Smooth muscle cell (in vitro differentiated cells): ENCODE measurements at regions not wholly inside any gene's neighbourhood (a gene's known extent, or its start where the extent isn't known, plus 50 kb on each side); places are given as distances from the start of the nearest gene placed in this dataset.

ENCODE experiments used
- DNase-seq: peaks from one replicate; lab custom pipeline; 2025; ENCODE audit not compliant: unreplicated experiment; lab: John Stamatoyannopoulos, UW
- H2AFZ ChIP-seq: fragments of 200-600 bp; sonication (generic); 2 replicates; pipeline ENCODE4 v1.6.0; 2016; ENCODE audit warnings: antibody characterized with exemption, low read depth, mild to moderate bottlenecking
- H3F3A ChIP-seq: fragments of 200-600 bp; sonication (generic); 2 replicates; pipeline ENCODE4 v1.6.0; 2017; ENCODE audit warnings: antibody characterized with exemption, low read depth
- H3K27ac ChIP-seq: fragments of 200-600 bp; sonication (generic); 2 replicates; pipeline ENCODE4 v1.5.1; 2016; ENCODE audit warnings: low read depth, mild to moderate bottlenecking
- H3K27me3 ChIP-seq: fragments of 200-600 bp; sonication (generic); 2 replicates; pipeline ENCODE4 v1.6.1; 2016; ENCODE audit warnings: low read depth, mild to moderate bottlenecking
- H3K36me3 ChIP-seq: fragments of 200-600 bp; sonication (generic); 2 replicates; pipeline ENCODE4 v1.5.1; 2016; ENCODE audit warnings: low read depth
- H3K4me1 ChIP-seq: fragments of 200-600 bp; sonication (generic); 2 replicates; pipeline ENCODE4 v1.5.1; 2016; ENCODE audit warnings: low read depth
- H3K4me2 ChIP-seq: fragments of 200-600 bp; sonication (generic); 2 replicates; pipeline ENCODE4 v1.6.0; 2016; ENCODE audit warnings: mild to moderate bottlenecking
- H3K4me3 ChIP-seq: fragments of 200-600 bp; sonication (generic); 2 replicates; pipeline ENCODE4 v1.5.1; 2016; ENCODE audit warnings: mild to moderate bottlenecking
- H3K79me2 ChIP-seq: fragments of 200-600 bp; sonication (generic); 2 replicates; pipeline ENCODE4 v1.6.0; 2016; ENCODE audit warnings: low read depth, mild to moderate bottlenecking
- H3K9ac ChIP-seq: fragments of 200-600 bp; sonication (generic); 2 replicates; pipeline ENCODE4 v1.6.0; 2016; ENCODE audit warnings: low read depth
- H3K9me3 ChIP-seq: fragments of 200-600 bp; sonication (generic); replicated peaks from 2 replicates; pipeline ENCODE4 v1.5.1; 2016; ENCODE audit warnings: low read depth
- H4K20me1 ChIP-seq: fragments of 200-600 bp; sonication (generic); 2 replicates; pipeline ENCODE4 v1.6.0; 2016; ENCODE audit warnings: low read depth
- WGBS: methylation state at CpG from one replicate; pipeline ENCODE4 v1.1.7; 2016; ENCODE audit warnings: low lambda C conversion rate; 5-methylcytosine and 5-hydroxymethylcytosine counted together
- TF ChIP-seq, protein P1 (sequence below): fragments of 200-600 bp; sonication (generic); IDR thresholded peaks from 2 replicates; pipeline ENCODE4 v1.5.1; 2017; ENCODE audit warnings: borderline replicate concordance, mild to moderate bottlenecking, antibody characterized with exemption; ENCODE audit not compliant: insufficient read depth, poor library complexity, severe bottlenecking

DNA sequence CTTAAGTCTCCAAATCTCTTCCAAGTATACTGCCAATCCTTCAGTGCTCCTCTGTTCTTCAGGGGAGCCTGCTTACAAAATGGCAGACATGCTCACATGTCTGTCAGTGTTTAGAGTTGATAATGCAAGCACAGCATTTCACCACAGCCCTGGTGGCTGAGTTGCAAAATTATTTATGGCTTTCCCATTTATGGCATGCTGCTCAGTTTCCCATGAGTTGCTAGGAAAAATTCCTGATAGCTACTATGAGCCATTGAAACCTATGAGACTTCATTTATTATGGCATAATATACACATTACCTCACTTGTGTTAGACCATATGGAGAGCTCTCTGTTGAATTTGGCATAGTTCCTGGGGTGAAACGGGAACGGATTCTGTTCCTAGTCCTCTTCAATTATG is 448.7 kb upstream of the TCF4 start:
- Histone ChIP-seq H2AFZ (no peak overlapping the region), H3K36me3 (no peaks in the 10 kb centered on the region), H3K27ac (no peak overlapping the region), H4K20me1 (no peaks in the 10 kb centered on the region), H3K9ac (no peak overlapping the region), H3K27me3 (no peaks in the 10 kb centered on the region), H3K4me3 (no peak overlapping the region), H3K9me3 (no peaks in the 10 kb centered on the region), H3F3A (peaks cover 3% of the 10 kb centered on the region), H3K79me2 (no peaks in the 10 kb centered on the region), H3K4me2 (no peak overlapping the region), H3K4me1 (no peaks in the 10 kb centered on the region)
- 92% methylated on average over 2 of the region's 2 CpGs for WGBS
- TF ChIP-seq, protein P1, sequence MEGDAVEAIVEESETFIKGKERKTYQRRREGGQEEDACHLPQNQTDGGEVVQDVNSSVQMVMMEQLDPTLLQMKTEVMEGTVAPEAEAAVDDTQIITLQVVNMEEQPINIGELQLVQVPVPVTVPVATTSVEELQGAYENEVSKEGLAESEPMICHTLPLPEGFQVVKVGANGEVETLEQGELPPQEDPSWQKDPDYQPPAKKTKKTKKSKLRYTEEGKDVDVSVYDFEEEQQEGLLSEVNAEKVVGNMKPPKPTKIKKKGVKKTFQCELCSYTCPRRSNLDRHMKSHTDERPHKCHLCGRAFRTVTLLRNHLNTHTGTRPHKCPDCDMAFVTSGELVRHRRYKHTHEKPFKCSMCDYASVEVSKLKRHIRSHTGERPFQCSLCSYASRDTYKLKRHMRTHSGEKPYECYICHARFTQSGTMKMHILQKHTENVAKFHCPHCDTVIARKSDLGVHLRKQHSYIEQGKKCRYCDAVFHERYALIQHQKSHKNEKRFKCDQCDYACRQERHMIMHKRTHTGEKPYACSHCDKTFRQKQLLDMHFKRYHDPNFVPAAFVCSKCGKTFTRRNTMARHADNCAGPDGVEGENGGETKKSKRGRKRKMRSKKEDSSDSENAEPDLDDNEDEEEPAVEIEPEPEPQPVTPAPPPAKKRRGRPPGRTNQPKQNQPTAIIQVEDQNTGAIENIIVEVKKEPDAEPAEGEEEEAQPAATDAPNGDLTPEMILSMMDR = no peak
- no peak for DNase-seq

DNA sequence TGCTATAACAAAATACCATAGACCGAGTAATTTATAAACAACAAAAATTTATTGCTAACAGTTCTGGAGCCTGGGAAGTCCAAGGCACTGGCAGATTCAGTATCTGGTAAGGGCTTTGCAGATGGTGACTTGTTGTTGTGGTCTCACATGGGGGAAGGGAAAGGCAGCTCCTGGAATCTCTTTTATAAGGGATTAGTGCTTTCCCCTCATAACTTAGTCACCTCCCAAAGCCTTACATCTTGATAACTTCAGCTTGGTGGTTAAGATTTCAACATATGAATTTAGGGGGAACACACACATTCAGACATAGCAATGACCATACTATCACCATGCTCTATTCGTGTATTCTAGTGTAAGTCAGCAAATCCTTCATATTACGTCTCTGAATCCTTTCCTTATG is 447.6 kb upstream of the TCF4 start:
- Histone ChIP-seq H3K36me3 (no peaks in the 10 kb centered on the region), H3K4me1 (no peaks in the 10 kb centered on the region), H3K9ac (no peak overlapping the region), H3K9me3 (no peaks in the 10 kb centered on the region), H3F3A (peaks cover 3% of the 10 kb centered on the region), H4K20me1 (no peaks in the 10 kb centered on the region), H3K27ac (no peak overlapping the region), H3K27me3 (no peaks in the 10 kb centered on the region), H3K79me2 (no peaks in the 10 kb centered on the region), H3K4me3 (no peak overlapping the region), H2AFZ (no peak overlapping the region), H3K4me2 (no peak overlapping the region)
- TF ChIP-seq, protein P1 = no peak
- 70% methylated on average over 3 of the region's 3 CpGs for WGBS
- DNase-seq = no peak

DNA sequence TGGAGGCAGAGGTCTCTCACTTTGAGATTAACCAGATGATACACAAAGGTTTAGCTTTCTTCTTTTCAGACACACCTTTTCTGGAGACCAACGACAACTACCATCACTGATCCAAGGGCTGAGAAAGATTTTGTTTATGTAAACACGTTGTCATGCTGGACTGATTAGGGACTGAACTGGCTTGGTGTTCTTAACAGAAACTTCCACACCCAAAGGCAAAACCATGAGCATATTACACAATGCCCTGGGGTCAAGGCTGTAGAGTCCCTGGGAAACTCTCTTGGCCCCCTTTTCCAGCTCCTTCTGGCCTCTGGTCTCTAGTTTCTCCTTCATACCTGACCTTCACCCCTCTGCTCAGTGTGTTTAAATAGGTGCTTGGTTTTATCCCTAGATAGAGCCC is 447.0 kb upstream of the TCF4 start:
- no peak overlapping the region for H3K4me2 ChIP-seq
- no peaks in the 10 kb centered on the region for H3K9me3 ChIP-seq
- DNase-seq = no peak
- no peak overlapping the region for H2AFZ ChIP-seq
- peaks cover 3% of the 10 kb centered on the region for H3F3A ChIP-seq
- no peak overlapping the region for H3K4me3 ChIP-seq
- H4K20me1 ChIP-seq = no peaks in the 10 kb centered on the region
- no peaks in the 10 kb centered on the region for H3K79me2 ChIP-seq
- TF ChIP-seq, protein P1 = no peak
- H3K27ac ChIP-seq = no peak overlapping the region
- H3K27me3 ChIP-seq = no peaks in the 10 kb centered on the region
- no peaks in the 10 kb centered on the region for H3K4me1 ChIP-seq
- no peak overlapping the region for H3K9ac ChIP-seq
- WGBS = 68% methylated on average over 2 of the region's 2 CpGs
- H3K36me3 ChIP-seq = no peaks in the 10 kb centered on the region

DNA sequence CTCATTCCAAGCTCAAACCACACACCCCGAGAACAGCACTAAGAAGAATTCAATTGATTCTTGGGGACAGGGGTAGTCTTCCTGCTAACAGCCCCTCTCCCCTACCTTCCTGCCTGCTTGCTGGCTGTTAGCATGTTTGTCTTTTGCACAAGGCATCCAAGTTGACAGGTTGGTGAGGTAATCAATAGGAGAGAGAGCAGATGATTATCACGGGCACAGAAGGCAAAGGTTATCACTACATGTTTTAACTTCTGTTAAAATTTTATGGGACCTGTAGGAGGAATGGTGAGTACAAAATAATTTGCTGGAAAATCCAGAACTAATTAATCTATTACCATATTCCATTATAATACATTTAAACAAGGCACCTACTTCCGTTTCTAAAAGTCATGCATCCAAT is 442.1 kb upstream of the TCF4 start:
- no peak overlapping the region for H3K4me3 ChIP-seq
- WGBS = 89% methylated on average over 3 of the region's 3 CpGs

More for the DNA sequence above, 442.1 kb upstream of the TCF4 start:
- H3F3A ChIP-seq = no peaks in the 10 kb centered on the region
- TF ChIP-seq, protein P1 = no peak
- H3K4me2 ChIP-seq = no peak overlapping the region
- H3K9me3 ChIP-seq = no peaks in the 10 kb centered on the region
- no peaks in the 10 kb centered on the region for H3K27me3 ChIP-seq
- no peaks in the 10 kb centered on the region for H4K20me1 ChIP-seq
- H3K4me1 ChIP-seq = no peaks in the 10 kb centered on the region
- DNase-seq = no peak
- H2AFZ ChIP-seq = no peak overlapping the region
- H3K36me3 ChIP-seq = no peaks in the 10 kb centered on the region
- no peak overlapping the region for H3K9ac ChIP-seq
- H3K27ac ChIP-seq = no peak overlapping the region
- no peaks in the 10 kb centered on the region for H3K79me2 ChIP-seq
